ENCODE measurements at regions not wholly inside any gene's neighbourhood (a gene's known extent, or its start where the extent isn't known, plus 50 kb on each side); places are given as distances from the start of the nearest gene placed in this dataset.

DNA sequence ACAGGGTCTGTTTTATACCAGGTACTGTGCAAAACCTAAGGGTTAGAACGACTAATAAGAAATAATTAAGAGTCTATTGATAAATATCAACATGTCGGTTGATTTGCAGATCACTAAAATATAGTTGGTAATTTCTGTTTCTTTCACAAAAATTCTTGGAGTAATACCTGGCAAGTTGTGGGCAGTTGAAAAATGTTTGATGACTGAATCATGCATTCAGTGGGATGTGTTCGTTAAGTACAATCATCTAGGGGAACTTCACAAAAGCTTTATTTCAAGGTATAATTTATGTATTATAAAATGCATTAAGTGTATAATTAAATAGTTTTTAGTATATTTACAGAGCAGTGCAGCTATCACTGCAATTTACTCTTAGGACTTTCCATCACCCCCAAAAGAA lies 120.0 kb downstream of the KCNA5 start:
- no peak for DNase-seq (ENCODE audit: extremely low spot score, unreplicated experiment)
- TF ChIP-seq, protein P1, sequence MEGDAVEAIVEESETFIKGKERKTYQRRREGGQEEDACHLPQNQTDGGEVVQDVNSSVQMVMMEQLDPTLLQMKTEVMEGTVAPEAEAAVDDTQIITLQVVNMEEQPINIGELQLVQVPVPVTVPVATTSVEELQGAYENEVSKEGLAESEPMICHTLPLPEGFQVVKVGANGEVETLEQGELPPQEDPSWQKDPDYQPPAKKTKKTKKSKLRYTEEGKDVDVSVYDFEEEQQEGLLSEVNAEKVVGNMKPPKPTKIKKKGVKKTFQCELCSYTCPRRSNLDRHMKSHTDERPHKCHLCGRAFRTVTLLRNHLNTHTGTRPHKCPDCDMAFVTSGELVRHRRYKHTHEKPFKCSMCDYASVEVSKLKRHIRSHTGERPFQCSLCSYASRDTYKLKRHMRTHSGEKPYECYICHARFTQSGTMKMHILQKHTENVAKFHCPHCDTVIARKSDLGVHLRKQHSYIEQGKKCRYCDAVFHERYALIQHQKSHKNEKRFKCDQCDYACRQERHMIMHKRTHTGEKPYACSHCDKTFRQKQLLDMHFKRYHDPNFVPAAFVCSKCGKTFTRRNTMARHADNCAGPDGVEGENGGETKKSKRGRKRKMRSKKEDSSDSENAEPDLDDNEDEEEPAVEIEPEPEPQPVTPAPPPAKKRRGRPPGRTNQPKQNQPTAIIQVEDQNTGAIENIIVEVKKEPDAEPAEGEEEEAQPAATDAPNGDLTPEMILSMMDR (conservative IDR thresholded peaks at IDR 0.05): no peak
- no peaks in the 10 kb centered on the region for H3K4me1 Mint-ChIP-seq (ENCODE audit: unreplicated experiment)
- no peaks in the 10 kb centered on the region for H3K36me3 Mint-ChIP-seq
- no peak overlapping the region for H3K27ac Mint-ChIP-seq
- H3K9me3 Mint-ChIP-seq: no peaks in the 10 kb centered on the region
- H3K4me3 Mint-ChIP-seq: no peak overlapping the region
- H3K27me3 Mint-ChIP-seq: peaks cover 40% of the 10 kb centered on the region

DNA sequence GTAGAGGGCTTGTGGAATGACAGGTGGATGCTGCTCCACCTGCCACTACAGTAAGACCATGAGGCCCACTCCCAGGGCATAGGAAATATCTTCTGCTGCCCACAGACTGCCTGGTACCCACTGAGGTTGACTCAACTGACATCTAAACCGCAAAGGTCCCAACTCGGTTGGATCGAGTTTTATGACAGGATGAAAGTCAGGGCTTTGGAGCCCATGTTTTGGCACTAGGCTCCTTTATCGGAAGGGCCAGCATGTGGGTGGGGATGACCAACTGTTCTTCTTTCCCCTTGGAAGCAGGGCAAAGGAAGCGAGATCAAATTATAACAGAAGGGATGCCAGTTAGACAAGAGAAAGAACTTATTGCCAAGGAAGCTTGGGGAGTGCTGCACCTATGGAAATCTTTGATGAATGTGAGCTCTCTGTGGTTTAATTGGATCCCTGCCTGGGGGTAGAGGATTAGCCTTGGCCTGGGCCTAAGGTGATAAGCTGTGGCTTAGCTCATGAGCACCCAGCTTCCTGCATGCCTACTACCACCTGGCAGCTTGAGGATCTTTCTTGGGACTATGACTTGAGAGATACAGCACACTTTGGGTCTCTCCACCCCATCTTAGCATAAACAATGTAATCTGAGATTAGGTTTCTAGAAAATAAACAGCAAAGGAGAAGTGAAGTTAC lies 121.8 kb downstream of the KCNA5 start:
- Mint-ChIP-seq H3K27ac (no peak overlapping the region), H3K4me1 (ENCODE audit: unreplicated experiment) (peaks cover 5% of the 10 kb centered on the region), H3K36me3 (no peaks in the 10 kb centered on the region), H3K27me3 (peaks cover 46% of the 10 kb centered on the region), H3K9me3 (no peaks in the 10 kb centered on the region), H3K4me3 (no peak overlapping the region)
- DNase-seq (ENCODE audit: extremely low spot score, unreplicated experiment): no peak
- TF ChIP-seq, protein P1 (conservative IDR thresholded peaks at IDR 0.05): no peak

DNA sequence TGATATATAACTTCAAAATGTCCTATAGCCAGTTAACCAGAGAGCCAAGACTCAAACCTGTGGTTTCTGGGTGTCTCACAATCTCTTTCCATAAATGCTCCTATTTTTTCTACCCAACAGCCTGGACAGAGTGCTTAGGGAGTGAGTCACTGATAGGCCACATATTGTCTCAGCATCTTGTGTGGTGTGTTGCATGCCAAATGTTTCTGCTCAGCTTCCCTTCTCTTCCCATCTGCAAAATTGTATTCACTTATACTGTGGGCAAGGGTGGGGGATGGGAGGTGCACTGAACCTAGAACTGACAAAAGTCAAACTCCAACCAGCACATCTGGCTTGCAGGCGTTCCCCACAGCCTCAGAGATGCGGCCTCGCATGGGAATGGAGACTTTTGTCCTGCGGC lies 123.3 kb downstream of the KCNA5 start:
- Mint-ChIP-seq H3K4me1 (ENCODE audit: unreplicated experiment) (peaks cover 5% of the 10 kb centered on the region), H3K9me3 (no peaks in the 10 kb centered on the region), H3K27ac (no peak overlapping the region), H3K4me3 (no peak overlapping the region), H3K27me3 (peaks cover 46% of the 10 kb centered on the region), H3K36me3 (no peaks in the 10 kb centered on the region)
- no peak for DNase-seq (ENCODE audit: extremely low spot score, unreplicated experiment)
- TF ChIP-seq, protein P1 (conservative IDR thresholded peaks at IDR 0.05): no peak

DNA sequence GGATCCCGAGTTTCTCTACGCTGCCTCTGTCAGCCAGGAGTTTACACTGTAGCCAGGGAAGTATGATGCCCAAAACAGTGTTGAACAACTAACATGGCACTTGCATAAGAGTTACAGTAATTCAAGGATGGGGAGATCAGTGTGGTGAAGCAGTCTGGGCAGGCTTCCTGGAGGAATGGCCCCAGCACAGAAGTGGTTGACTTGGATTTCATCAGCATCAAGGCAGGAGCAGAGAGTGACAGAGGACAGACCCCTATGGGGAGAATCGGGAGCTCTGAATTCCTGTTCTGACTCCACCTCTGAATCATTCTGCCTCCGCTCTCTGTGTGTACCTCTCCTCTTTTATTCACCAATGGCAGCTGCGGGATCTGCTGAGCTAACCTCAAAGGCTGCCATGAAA lies 124.5 kb downstream of the KCNA5 start:
- Mint-ChIP-seq H3K27ac (no peak overlapping the region), H3K36me3 (no peaks in the 10 kb centered on the region), H3K4me1 (ENCODE audit: unreplicated experiment) (peaks cover 5% of the 10 kb centered on the region), H3K4me3 (no peak overlapping the region), H3K9me3 (no peaks in the 10 kb centered on the region), H3K27me3 (peaks cover 48% of the 10 kb centered on the region)
- no peak for DNase-seq (ENCODE audit: extremely low spot score, unreplicated experiment)
- TF ChIP-seq, protein P1 (conservative IDR thresholded peaks at IDR 0.05): no peak

DNA sequence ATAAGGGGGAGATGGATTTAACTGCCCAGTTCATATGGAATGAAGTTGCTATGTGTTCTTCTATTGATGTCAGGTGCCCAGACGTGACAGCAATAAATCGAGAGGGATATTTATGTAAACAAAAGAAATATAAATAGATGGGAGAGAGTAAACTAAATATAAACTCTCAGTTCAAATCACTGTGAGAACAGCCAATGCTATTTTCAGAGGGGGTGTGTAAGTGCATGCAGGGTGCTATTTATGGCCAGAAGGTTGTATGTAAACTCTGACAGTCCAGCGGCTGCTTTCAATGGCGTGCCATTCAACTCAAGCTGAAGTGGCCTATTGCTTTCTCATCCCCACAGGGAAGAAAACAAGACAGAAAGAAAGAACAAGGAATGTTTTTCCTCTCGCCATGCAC lies 127.2 kb downstream of the KCNA5 start:
- Mint-ChIP-seq H3K9me3 (no peaks in the 10 kb centered on the region), H3K27ac (no peak overlapping the region), H3K4me3 (no peak overlapping the region), H3K36me3 (peaks cover 2% of the 10 kb centered on the region), H3K27me3 (peaks cover 50% of the 10 kb centered on the region), H3K4me1 (ENCODE audit: unreplicated experiment) (peaks cover 5% of the 10 kb centered on the region)
- TF ChIP-seq, protein P1 (conservative IDR thresholded peaks at IDR 0.05): no peak
- DNase-seq (ENCODE audit: extremely low spot score, unreplicated experiment): no peak
